ENCODE measurements at regions not wholly inside any gene's neighbourhood (a gene's known extent, or its start where the extent isn't known, plus 50 kb on each side); places are given as distances from the start of the nearest gene placed in this dataset.

- no peak for FAIRE-seq
- Histone ChIP-seq H3K9me3 (ENCODE audit: insufficient read depth in 2 of 2, low read depth in 1 of 2, low read length in 1 of 2) (no peaks in the 10 kb centered on the region; a peak in 1 of 4 replicates), H4K91ac (replicated peaks; ENCODE audit: insufficient read length, low read length) (no peak overlapping the region), H3K9ac (replicated peaks in 1 of 4; ENCODE audit: extremely low read depth in 1 of 4, low read depth in 3 of 4, low read length in 3 of 4) (no peak overlapping the region), H2BK120ac (replicated peaks; ENCODE audit: low read depth, low read length) (no peak overlapping the region), H3K27ac (ENCODE audit: low read depth, low read length) (no peak overlapping the region), H3K36me3 (ENCODE audit: control insufficient read depth in 2 of 4, insufficient read depth in 4 of 4, low read length in 3 of 4) (no peaks in the 10 kb centered on the region), H3K4ac (replicated peaks; ENCODE audit: insufficient read length, low read depth, low read length) (no peak overlapping the region), H2BK5ac (ENCODE audit: low read depth, low read length) (no peak overlapping the region), H3K4me1 (replicated peaks in 1 of 4; ENCODE audit: control insufficient read depth in 3 of 4, insufficient read depth in 4 of 4, low read length in 3 of 4) (no peaks in the 10 kb centered on the region), H3K79me2 (ENCODE audit: control insufficient read depth in 1 of 2, insufficient read depth in 2 of 2, low read length in 2 of 2) (no peaks in the 10 kb centered on the region), H2BK20ac (ENCODE audit: low read length) (no peak overlapping the region), H3K23ac (ENCODE audit: insufficient read length) (no peak overlapping the region), H3K4me3 (ENCODE audit: extremely low read depth in 1 of 4, insufficient read depth in 2 of 4, low read depth in 3 of 4, low read length in 4 of 4) (no peak overlapping the region), H2BK15ac (ENCODE audit: low read length) (no peak overlapping the region), H3K14ac (ENCODE audit: insufficient read length) (no peak overlapping the region), H3K79me1 (ENCODE audit: low read depth, low read length) (no peaks in the 10 kb centered on the region), H3K18ac (ENCODE audit: extremely low read depth, low read length) (no peak overlapping the region), H3K4me2 (ENCODE audit: insufficient read depth in 1 of 2, low read depth in 2 of 2, low read length in 2 of 2) (no peak overlapping the region), H4K20me1 (replicated peaks in 1 of 2; ENCODE audit: control insufficient read depth in 1 of 2, insufficient read depth in 2 of 2, low read length in 2 of 2) (no peaks in the 10 kb centered on the region), H2BK12ac (ENCODE audit: low read depth, low read length) (no peak overlapping the region), H4K5ac (ENCODE audit: insufficient read length, low read depth, low read length) (no peak overlapping the region), H2AFZ (ENCODE audit: low read length) (no peak overlapping the region), H2AK5ac (ENCODE audit: low read depth, low read length) (no peak overlapping the region), H4K8ac (ENCODE audit: extremely low read depth, insufficient read depth, low read length) (no peak overlapping the region), H3K23me2 (ENCODE audit: low read depth, low read length) (no peaks in the 10 kb centered on the region), H3K27me3 (replicated peaks in 1 of 4; ENCODE audit: control insufficient read depth in 3 of 4, extremely low read depth in 1 of 4, insufficient read depth in 3 of 4, low read length in 3 of 4) (no peaks in the 10 kb centered on the region), H3K56ac (replicated peaks; ENCODE audit: insufficient read length, low read depth, low read length) (no peak overlapping the region)
- ChIA-PET CTCF (ENCODE audit: partially characterized antibody) (no interaction called here), POLR2A (ENCODE audit: partially characterized antibody) (no interaction called here)
- no peak for DNase-seq (ENCODE audit: low read depth in 1 of 2, low spot score in 2 of 2)
- peak in 2 of 3 experiments; percentile 23 to 25; a peak in 2 of 4 replicates for TF ChIP-seq CTCF (IDR thresholded peaks at IDR 0.05; ENCODE audit: control extremely low read depth in 1 of 3, insufficient read depth in 1 of 3, low read depth in 1 of 3, low read length in 3 of 3)
- no peak for TF ChIP-seq TAF7 (optimal IDR thresholded peaks at IDR 0.05; ENCODE audit: borderline replicate concordance, low read depth, low read length)
- TF ChIP-seq RAD21 (IDR thresholded peaks at IDR 0.05 in 1 of 2, conservative IDR thresholded peaks at IDR 0.05 in 1 of 2; ENCODE audit: low read depth in 2 of 2, low read length in 2 of 2), result peak; percentile 17 to 32; a peak in 3 of 4 replicates
- no peak for TF ChIP-seq CBX5 (IDR thresholded peaks at IDR 0.05; ENCODE audit: low read depth, low read length)
- WGBS, 2 experiments (ENCODE audit: extremely low coverage in 1 of 2, insufficient coverage in 1 of 2, insufficient read length in 1 of 2, insufficient replicate concordance in 2 of 2, low coverage in 1 of 2, low lambda C conversion rate in 2 of 2, missing lambda C conversion rate in 1 of 2), result 61% methylated on average over 1 of the region's 1 CpG; no CpG with 5 or more reads in 1 of the 2 experiments
Measured at GRCh38 chr2:122368576-122369243, 613.3 kb downstream of the TSN start.
